Amygdala (tissue), 56 donors: ENCODE measurements at regions not wholly inside any gene's neighbourhood (a gene's known extent, or its start where the extent isn't known, plus 50 kb on each side); places are given as distances from the start of the nearest gene placed in this dataset.
"Not testable (repeated sequence)": the region's sequence is repeated elsewhere in the genome, so short reads cannot be mapped to it uniquely, and the experiment has no call there.

Source experiments
- DNase-seq, 56 donors: peaks; one replicate each; lab custom pipeline; 2025; lab: John Stamatoyannopoulos, UW

GRCh38 chr3:182523424-182523823 is 269.9 kb upstream of the ATP11B start:
- DNase-seq: not testable (repeated sequence)

GRCh38 chr3:182523836-182524235 is 269.5 kb upstream of the ATP11B start:
- no peak for DNase-seq

GRCh38 chr3:182524711-182525401 is 268.4 kb upstream of the ATP11B start:
- DNase-seq: no peak

GRCh38 chr3:182525766-182526374 is 267.4 kb upstream of the ATP11B start:
- no peak for DNase-seq

GRCh38 chr3:182527745-182528144 is 265.6 kb upstream of the ATP11B start:
- no peak for DNase-seq

GRCh38 chr3:182530316-182530715 is 263.0 kb upstream of the ATP11B start:
- DNase-seq: no peak

GRCh38 chr3:182533394-182533793 is 259.9 kb upstream of the ATP11B start:
- peak in 2 of 56 donors; percentile 5 to 34 for DNase-seq

- DNase-seq: no peak
These were observed 248.8 kb upstream of the ATP11B start for GRCh38 chr3:182544542-182544941.

- no peak for DNase-seq
These were observed 231.0 kb upstream of the ATP11B start for GRCh38 chr3:182562274-182562673.

GRCh38 chr3:182565916-182566796 is 227.1 kb upstream of the ATP11B start:
- DNase-seq: no peak

- peak in 15 of 56 donors; percentile 2 to 63 (median 9) for DNase-seq
These were observed 225.6 kb upstream of the ATP11B start for GRCh38 chr3:182567700-182568099.

GRCh38 chr3:182568261-182568660 is 225.0 kb upstream of the ATP11B start:
- DNase-seq: peak in 2 of 56 donors; percentile 1 to 5

GRCh38 chr3:182568876-182569275 is 224.4 kb upstream of the ATP11B start:
- peak in 1 of 56 donors; percentile 2 for DNase-seq

- no peak for DNase-seq
These were observed 222.2 kb upstream of the ATP11B start for GRCh38 chr3:182570946-182571594.

- DNase-seq: no peak
These were observed 217.4 kb upstream of the ATP11B start for GRCh38 chr3:182575941-182576340.

- DNase-seq: no peak
These were observed 209.8 kb upstream of the ATP11B start for GRCh38 chr3:182583545-182583944.

- DNase-seq: no peak
These were observed 207.7 kb upstream of the ATP11B start for GRCh38 chr3:182585532-182586150.

- no peak for DNase-seq
These were observed 200.6 kb upstream of the ATP11B start for GRCh38 chr3:182592747-182593146.

GRCh38 chr3:182596676-182597410 is 196.5 kb upstream of the ATP11B start:
- no peak for DNase-seq

- no peak for DNase-seq
These were observed 195.7 kb upstream of the ATP11B start for GRCh38 chr3:182597621-182598041.
